ENCODE measurements at regions not wholly inside any gene's neighbourhood (a gene's known extent, or its start where the extent isn't known, plus 50 kb on each side); places are given as distances from the start of the nearest gene placed in this dataset.
"Not testable (repeated sequence)": the region's sequence is repeated elsewhere in the genome, so short reads cannot be mapped to it uniquely, and the experiment has no call there.

DNA sequence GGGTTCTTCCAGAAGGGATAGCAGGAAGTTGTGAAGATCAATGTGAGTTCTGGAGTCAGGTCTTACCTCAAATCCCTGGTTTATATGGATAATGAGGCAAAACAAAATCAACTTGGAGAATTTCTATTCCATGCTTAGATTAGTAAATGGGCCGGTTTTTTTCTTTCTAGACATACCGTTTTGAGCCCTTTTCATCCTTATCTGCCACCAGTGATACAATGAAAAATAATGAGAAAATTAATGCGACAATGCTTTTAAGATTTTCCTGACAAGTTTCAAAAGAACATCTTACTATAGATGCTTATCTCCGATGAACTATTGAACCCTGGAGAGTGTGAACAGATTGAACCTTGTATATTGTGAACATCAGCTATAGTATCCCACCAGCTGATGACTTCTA lies 262.7 kb downstream of the BTG1 start:
- DNase-seq: no peak

DNA sequence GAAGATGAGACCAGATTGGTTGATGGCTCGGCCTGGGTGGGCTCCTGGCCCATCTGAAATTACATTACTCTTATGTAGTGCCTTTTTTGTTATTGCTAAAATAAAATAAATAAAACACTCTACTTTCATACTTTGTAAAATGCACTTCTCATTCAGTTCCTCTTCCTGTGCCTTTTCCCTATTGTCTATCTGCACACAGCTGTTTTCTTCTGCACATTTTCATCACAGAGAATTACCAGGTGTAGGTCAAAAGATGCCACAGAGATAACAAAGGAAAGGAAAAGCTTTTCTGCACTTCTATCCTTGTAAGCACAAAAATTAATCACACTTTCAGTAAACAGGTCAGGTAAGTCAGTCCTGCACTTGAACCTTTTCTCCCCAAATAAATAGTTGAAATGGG lies 265.1 kb downstream of the BTG1 start:
- no peak for DNase-seq

DNA sequence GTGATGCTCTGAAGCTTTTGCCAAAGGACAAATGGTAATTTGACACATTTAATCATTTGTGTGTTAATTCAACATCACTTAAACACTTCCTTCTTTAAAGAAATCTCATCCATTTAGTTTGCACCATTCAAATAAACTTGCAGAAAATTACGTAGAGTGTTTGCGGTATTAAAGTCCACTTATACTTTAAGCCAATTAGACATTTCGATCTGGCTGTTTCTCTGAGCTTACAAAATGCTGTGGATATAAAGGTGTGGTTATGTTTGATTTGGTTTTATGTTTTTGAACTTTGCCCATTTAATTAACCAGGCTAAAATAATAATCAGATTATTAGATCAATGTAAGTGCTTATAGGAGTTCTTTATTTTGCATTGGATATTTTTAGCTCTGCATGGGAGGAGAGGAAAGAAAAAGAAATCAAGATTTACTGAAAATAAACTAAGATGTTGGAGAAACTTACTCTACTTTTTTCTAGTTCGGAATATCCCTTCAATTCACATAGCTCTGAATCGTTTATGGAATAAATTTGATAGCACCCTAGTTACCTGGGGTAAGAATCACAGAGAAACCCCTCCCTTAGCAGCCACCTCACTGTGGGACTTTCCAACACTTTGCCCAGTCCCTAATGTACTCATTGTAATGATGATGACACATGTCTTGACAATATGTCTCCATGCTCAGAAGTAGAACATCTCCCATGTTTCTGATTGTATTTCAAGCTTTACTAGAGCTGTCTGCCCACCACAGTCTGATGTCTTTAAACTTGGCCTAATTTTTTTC lies 268.0 kb downstream of the BTG1 start:
- DNase-seq: no peak

DNA sequence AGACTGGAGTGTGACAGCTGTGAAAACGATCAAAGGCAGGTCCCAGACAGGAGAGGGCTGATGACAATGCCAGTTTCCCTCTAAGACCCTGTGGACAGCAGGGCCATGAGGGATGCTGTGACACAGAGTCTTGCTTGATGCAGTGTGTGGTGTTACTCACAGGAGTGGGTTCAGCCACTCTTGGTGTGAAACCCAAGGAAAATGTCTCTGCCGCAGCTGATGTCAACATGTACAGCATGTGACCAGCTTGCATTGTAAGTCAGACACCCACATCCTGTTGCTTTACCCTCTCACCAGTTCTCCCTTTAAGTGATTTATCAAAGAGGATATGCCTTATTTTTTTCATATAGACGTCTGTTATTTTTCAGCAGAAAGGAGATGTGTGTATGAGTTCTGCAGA lies 268.6 kb downstream of the BTG1 start:
- DNase-seq: no peak

DNA sequence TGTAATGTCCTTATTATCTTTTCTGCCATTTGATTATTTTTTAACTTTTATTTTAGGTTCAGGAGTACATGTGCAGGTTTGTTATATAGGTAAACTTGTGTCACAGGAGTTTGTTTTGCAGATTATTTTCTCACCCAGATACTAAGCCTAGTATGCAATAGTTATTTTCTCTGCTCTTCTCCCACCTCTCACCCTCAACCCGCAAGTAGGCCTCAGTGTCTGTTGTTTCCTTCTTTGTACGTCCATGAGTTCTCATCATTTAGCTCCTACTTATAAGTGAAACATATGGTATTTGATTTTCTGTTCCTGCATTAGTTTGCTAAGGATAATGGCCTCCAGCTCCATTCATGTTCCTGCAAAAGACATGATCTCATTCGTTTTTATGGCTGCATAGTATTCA lies 270.0 kb downstream of the BTG1 start:
- not testable (repeated sequence) for DNase-seq

DNA sequence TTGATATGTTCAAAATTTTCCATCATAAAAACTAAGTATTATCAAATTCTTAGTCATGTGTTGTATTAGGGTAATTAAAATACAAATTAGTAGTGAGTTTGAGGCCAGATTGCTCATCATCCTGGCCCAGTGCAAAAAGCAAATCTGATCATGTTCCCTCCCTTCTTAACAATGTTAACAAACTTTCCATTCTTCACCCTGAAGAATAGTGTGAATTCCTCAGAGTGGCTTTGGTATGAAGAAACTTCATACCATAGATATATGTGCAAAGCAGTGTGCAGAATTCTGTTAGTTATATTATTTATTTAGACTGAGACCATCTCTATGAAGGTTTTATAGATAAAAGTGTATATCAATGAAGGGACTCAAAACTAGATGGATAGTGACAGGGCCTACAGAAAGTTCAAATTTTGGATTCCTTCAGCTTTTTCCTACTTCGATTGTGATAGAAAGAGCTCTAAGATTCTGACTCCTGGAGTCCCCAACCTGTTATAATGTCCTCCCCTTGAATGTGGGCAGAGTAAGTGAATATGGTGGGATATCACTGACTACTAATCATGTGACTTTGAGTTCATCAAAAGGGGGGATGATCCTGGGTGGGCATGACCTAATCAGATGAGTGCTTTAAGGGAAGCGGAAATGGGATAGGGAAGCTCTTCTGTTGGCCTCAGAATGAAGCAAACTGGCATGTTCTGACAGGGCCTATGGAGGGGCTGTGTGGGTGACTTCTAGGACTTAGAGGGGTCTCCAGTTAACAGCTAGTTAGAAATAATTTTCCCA lies 271.4 kb downstream of the BTG1 start:
- no peak for DNase-seq

DNA sequence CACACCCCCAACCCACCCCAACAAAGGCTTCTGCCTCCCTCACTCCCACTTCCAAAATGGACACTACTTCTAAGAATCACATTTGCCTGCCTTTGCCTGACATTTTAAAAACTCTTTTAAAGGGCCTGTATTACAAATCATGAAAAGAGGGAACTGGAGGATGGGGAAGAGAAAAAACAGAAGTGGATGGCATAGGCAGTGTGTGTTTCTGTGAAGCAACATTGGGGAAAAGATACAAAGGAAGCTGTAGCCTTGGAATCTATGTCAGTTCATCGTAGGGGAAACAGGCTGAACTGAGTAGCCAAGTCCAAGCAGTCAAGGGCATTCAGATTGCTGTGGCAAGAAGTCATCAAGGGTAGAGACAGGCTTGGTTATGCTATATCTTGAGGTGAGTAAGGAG lies 273.9 kb downstream of the BTG1 start:
- DNase-seq: no peak

DNA sequence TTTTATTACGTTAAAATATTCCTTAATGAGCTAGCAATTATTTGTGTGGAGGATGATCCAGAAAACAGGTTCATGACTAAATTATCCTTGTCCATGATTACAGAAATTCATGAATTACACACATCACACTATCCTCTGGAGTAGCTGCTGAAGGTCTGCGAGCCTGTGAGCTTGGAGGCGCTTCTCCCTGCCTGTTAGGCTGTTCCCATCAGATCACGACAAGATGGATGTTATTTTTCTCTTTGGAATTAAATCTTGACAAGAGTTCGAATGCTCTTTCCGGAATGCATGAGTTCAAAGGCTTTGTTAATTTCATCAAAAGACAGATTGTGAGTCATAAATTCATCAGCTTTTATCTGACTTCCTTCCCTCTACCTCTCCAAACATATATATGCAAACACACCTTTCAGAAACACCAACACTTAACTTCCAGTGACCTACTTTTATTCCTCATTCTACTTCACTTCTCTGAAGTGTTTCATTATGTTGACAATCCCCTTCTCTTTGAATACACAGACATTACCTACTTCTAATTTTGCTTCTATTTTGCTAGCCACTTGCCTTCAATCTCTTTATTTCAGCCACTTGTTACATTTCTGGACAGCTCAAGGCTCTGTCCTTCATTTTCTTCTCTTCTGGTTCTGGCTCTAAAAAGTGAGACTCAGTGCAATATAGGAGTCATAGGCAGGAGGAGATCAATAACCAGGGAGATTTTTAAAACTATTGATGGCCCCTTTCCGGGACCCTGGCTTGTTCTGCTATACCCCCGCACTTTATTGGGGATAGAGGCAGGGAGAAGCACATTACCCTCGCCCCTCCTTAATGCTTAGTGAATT lies 274.6 kb downstream of the BTG1 start:
- DNase-seq: no peak

DNA sequence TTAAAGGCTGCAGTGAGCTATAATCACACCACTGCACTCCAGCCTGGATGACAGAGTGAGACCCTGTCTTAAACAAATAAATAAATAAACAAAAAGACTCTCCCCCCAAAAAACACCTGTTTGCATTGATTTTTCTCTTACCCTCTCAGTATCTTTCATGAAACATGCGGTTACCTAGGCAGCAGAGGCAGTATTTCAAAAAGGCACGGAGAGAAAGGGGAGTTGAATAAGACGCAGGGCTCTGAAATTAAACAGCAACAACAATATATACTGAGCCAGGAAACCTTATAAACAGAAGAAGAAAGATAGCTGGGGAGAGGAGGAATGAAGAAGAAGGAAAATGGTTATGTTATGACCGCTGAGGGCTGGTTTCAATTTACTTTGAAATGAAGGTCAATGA lies 277.6 kb downstream of the BTG1 start:
- no peak for DNase-seq

DNA sequence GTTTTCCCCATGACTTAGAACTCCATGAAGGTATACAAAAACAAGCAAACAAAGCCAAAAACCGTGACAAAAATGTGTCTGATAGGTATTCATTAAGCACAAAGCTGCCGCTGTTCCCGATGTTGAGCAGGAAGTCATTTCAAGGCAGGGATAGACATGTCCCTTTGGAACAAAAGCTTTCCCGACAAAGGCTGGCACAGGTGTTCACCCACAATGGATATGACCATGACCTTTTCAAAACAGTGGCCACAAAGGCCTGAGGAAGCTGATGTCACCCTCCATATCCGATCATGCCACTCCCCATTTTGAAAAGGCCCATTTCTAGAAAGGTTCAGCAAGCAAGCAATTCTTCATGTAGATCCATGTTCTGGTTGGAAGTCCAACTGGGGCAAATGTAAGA lies 279.1 kb downstream of the BTG1 start:
- no peak for DNase-seq

DNA sequence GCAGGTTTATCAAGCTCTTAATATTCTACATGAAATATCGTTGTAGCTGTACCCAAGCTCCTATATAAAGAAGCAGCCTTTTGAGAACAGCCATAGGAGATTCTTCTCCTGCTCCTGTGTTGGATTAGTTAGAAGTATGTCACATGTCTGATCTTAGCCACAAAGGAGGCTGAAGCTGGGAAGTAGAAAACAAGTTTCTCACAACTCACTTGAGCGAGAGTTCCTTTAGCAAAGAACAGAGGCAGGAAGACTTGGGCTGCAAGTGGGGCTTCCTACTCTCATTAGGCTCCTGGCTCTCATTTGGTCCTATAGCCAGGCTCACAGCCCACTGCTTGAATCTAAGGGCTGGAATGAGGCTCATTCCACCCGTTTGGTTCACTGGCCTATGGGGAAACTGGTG lies 281.9 kb downstream of the BTG1 start:
- DNase-seq: no peak

DNA sequence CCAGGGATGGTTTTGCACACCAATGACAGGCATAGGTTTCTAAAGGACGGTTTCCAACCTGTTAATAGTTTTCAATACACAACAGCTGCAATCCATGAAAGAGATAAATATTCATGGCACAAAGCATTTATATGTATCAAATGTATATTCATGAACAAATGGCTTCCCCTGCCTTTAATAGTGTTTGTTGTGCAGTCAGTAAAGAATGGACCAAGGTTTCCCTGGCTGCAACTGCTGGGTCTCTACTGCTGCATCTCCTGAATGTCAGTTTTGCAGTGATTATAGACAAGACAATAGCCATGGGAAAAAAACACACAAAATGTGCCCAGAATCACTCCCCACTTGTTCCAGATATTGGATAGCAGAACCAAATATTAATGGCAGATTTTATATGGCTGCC lies 284.1 kb downstream of the BTG1 start:
- no peak for DNase-seq

DNA sequence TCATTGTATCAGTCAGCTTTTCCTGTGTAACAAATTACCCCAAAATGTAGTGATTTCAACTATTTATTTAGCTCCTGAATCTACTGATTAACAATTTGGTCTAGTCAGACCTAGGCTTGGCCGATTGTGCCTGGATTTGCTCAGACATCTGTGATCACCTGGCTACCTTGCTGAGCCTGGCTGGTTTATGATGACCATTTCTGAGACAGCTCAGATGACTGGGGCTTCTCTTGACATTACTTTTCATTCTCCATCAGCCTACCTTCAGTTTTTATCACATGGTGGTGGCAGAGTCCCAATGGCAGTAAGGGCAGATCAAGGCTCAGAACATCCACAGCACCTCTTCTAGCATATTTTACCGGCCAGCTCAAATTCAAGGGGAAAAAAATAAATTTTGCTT lies 286.3 kb downstream of the BTG1 start:
- DNase-seq: no peak

DNA sequence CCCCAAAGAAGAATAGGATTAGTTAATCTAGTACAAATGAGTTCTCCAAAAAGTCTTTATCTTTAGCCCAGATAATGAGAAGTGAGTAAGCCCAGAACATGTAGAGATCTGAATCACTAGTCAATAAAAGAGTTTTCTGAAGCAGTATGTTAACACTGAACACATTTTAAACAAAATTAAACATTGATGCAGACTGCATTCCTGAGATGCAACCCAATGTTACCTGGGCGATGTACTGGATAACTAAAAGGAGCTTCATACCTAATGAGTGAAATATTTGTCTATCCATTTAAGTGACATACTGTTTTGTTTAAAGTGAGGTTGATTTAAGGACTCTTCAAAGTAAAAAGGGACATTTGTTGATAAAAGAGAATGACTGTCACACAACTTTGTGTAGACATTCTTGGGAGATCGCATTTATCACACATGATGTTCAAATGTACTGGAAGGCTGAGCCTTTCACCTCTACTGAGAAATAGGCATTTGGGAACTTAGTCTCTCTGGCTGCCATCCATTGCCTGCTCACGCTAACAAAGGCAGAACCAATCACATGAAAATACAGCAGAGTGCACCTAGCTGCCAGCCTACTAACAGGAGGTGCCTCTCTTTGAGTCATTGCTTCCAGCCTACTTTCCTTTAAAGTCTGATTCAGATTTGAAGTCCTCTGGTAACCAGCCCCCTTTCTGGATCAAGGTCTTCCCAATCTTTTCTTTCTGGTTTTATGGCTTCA lies 287.7 kb downstream of the BTG1 start:
- no peak for DNase-seq

DNA sequence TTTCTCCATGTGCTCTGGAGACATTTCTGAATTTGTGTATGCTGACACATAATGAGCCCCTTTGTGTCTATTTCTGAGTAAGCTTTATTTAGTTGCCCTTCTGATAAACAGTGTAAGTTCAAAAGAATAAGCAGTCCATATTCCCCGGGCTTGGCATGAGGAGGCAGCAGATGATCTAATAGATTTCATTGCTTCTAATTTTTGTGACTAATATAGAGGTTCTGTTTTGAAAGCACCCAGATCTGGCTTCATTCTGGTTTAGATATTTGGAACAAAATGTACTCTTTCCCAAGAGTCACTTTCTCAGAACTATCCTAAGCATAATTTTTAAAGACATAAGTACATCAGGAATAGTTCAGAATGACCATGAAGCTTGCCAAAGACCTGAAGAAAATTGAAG lies 290.9 kb downstream of the BTG1 start:
- no peak for DNase-seq

DNA sequence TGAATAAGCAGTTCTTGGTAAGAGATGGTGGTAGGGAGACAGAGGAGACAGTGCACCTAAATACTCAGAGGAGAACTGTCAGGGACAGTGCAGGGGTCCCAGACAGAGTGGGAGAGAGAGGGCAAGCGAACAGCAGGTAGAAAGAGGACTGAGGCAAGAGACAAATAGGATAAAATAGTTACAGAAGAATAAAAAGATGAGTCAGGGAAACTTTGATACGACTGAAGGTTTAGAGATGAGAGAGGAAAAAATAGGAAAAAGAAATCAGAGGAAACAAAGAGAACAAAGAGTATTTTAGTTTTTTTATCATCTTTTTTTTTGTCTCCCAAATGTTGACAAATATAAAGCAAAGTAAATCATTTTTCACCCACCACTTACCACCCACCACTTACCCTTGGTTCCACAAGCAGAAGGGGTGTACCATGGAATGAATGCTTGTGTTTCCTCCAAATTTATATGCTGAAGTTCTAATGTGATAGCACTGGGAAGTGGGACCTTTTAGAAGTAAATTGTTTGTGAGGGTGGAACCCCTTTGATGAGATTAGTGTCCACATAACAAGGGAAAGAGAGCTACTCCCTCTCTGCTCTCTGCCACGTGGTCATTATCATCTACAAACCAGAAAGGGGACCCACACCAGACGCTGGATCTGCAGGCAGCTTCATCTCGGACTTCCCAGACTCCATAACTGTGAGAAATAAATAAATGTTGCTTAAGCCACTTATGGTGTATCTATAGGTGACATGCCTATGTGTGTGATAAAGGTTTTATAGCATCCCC lies 292.1 kb downstream of the BTG1 start:
- no peak for DNase-seq

DNA sequence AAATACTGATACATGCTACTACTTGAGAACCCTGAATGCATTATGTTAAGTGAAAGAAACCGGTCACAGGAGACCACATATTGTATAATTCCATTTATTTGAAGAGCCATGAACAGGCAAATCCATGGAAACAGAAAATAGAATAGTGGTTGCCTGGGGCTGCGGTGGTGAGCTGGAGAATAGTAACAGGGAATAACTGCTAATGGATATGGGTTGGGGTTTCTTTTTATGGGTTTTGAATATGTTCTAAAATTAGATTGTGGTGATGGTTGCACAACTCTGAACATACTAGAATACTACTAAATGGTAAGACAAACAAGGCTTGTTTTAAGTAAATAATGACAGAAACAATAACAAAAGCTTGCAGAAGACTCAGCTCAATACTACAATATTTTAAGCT lies 293.0 kb downstream of the BTG1 start:
- no peak for DNase-seq

DNA sequence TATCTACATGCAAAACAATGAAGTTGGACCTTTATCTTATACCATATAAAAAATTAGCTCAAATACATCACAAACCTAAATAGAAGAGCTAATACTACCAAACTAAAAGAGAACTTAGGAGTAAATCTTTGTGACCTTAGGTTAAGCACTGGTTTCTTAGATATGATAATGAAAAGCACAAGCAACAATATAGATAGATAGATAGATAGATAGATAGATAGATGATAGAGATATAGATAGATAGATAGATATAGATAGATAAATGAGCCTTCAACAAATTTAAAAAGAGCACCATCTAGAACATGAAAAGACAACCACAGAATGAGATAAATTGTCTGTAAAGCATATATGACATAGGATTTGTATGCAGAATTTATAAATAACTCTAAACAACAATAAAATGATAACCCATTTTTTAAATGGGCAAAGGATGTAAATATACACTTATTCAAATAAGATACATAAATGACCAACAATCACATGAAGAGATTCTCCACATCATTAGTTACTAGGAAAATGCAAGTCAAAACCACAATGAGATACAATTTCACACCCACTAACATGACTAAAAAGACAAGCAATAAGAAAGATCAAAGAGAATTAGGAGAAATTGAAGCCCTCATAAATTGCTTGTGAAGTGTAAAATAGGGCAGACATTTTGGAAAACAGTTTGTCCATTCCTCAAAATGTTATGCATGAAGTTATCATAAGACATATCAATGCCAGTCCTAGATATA lies 293.7 kb downstream of the BTG1 start:
- no peak for DNase-seq

DNA sequence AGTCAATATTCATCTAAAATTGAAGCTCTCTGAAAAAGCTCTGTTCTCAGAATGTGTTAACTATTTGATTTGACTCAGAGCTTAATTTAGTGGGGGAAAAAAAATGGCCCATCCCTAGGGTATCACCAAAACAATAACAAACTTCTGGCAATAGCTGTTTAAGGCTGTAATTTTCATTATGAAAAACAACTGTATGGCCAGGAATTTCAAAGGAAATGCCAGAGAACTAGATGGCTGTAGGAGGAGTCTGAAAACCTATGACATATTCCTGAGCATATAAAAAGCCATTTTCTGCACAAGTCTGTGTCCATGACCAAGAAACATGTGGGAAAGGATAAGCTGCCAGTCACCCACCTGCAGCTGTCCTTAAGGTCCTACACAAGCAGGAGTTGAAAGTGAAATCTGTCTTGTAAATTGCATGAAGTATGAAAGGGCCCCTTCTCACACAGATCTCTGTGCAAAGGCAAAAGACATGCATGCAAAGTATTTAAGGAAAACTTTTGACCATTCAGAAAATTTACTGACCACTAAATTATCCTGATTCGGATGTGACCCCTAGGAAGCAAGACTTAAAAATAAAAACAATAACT lies 299.1 kb downstream of the BTG1 start:
- DNase-seq: no peak

DNA sequence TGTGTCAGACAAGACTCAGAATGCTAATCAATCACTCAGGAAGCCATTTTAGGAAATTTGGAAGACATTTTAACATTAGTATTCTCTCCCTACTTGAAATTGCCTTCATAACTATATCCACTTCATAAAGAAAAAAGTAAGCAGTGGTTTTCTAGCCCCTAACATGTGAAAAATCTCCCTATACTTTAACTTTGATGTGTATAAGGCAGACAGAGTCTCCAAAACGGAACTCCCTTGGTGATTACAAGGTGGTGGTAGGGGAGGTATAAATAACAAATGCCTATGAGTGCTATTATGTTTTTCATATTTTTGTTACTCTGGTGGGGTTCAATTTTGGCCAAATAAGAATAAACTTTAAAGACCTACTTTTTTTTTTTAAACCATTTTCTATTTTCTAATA lies 300.3 kb downstream of the BTG1 start:
- DNase-seq: no peak

DNA sequence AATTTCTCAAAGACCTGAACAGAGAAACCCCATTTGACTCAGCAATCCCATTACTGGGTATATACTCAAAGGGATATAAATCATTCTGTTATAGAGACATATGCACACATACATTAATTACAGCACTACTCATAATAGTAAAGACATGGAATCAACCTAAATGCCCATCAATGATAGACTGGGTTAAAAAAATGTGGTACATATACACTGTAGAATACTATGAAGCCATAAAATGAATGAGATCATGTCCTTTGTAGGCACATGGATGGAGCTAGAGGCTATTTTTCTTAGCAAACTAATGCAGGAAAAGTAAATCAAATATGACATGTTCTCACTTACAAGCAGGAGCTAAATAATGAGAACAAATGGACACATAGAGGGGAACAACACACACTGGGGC lies 303.8 kb downstream of the BTG1 start:
- no peak for DNase-seq

All from NCI-H1092 treated with DMSO at 0.1 percent for 48 hours (cell line).